ENCODE measurements at regions not wholly inside any gene's neighbourhood (a gene's known extent, or its start where the extent isn't known, plus 50 kb on each side); places are given as distances from the start of the nearest gene placed in this dataset.

DNA sequence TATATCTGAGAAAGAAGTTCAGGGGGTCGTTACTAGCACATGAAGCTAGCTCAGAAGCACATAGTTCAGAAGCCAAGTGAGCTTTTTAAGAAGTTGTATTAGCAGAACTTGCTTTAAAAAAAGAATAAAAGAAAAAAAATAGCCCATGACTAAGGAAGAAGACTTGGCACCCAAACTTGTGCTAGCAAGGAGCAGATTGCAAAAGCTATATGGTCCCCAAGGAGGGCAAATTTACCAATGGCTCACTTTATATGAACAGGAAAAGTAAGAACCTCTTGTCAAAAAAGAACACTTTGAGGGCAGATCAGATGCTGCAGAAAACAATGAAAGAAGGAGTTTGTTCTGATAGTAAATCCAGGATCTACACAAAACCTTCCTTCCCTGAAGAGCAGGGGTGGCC, 486.5 kb upstream of the ACVR2A start:
- TF ChIP-seq, protein P1, sequence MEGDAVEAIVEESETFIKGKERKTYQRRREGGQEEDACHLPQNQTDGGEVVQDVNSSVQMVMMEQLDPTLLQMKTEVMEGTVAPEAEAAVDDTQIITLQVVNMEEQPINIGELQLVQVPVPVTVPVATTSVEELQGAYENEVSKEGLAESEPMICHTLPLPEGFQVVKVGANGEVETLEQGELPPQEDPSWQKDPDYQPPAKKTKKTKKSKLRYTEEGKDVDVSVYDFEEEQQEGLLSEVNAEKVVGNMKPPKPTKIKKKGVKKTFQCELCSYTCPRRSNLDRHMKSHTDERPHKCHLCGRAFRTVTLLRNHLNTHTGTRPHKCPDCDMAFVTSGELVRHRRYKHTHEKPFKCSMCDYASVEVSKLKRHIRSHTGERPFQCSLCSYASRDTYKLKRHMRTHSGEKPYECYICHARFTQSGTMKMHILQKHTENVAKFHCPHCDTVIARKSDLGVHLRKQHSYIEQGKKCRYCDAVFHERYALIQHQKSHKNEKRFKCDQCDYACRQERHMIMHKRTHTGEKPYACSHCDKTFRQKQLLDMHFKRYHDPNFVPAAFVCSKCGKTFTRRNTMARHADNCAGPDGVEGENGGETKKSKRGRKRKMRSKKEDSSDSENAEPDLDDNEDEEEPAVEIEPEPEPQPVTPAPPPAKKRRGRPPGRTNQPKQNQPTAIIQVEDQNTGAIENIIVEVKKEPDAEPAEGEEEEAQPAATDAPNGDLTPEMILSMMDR (IDR thresholded peaks at IDR 0.05) = no peak
- no peak for TF ChIP-seq POLR2A (IDR thresholded peaks at IDR 0.05)
